ENCODE measurements at regions not wholly inside any gene's neighbourhood (a gene's known extent, or its start where the extent isn't known, plus 50 kb on each side); places are given as distances from the start of the nearest gene placed in this dataset.

DNA sequence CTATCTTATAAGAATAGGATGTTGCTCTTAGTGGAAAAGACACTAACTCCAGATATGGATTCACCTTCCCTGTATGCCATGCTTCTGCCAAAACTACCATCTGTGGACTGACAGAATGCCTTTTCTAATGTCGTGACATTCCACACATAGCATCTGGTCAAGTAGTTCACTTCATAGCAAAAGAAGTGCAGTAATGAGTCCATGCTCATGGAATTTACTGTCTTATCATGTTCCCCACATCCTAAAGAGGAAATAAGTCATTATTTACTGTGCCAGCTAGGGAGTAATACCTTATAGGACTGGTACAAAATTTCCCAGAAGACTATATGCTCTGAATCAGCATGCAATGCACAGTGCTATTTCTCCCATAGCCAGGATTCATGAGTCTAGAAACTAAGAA lies 562.4 kb downstream of the TLL1 start:
- Histone ChIP-seq H3K27ac (no peak overlapping the region), H3K4me3 (no peak overlapping the region), H3K27me3 (no peaks in the 10 kb centered on the region), H3K36me3 (no peaks in the 10 kb centered on the region), H3K4me1 (no peaks in the 10 kb centered on the region), H3K9me3 (no peaks in the 10 kb centered on the region)
- intact Hi-C loops (cut with DNase I): no loop called here
- TF ChIP-seq CTCF (IDR thresholded peaks at IDR 0.05): no peak
- no peak for DNase-seq (ENCODE audit: low spot score in 2 of 2)

- no peak overlapping the region for H3K4me3 ChIP-seq
- no peak for DNase-seq (ENCODE audit: low spot score in 2 of 2)
These were observed 585.7 kb downstream of the TLL1 start for GRCh38 chr4:166458756-166459155.

GRCh38 chr4:166459621-166460020 lies 586.6 kb downstream of the TLL1 start:
- no peak overlapping the region for H3K4me3 ChIP-seq
- no peaks in the 10 kb centered on the region for H3K9me3 ChIP-seq
- H3K4me1 ChIP-seq: no peaks in the 10 kb centered on the region
- TF ChIP-seq CTCF (IDR thresholded peaks at IDR 0.05): no peak
- H3K27ac ChIP-seq: no peak overlapping the region
- intact Hi-C loops (cut with DNase I): no loop called here
- no peaks in the 10 kb centered on the region for H3K27me3 ChIP-seq
- H3K36me3 ChIP-seq: no peaks in the 10 kb centered on the region
- DNase-seq (ENCODE audit: low spot score in 2 of 2): no peak

More at GRCh38 chr4:166458756-166459155, 585.7 kb downstream of the TLL1 start:
- H3K4me1 ChIP-seq: no peaks in the 10 kb centered on the region
- H3K27me3 ChIP-seq: no peaks in the 10 kb centered on the region
- H3K9me3 ChIP-seq: no peaks in the 10 kb centered on the region
- TF ChIP-seq CTCF (IDR thresholded peaks at IDR 0.05): no peak
- intact Hi-C loops (cut with DNase I): no loop called here
- H3K36me3 ChIP-seq: no peaks in the 10 kb centered on the region
- H3K27ac ChIP-seq: no peak overlapping the region

GRCh38 chr4:166460769-166461550 lies 587.9 kb downstream of the TLL1 start:
- no peaks in the 10 kb centered on the region for H3K27me3 ChIP-seq
- intact Hi-C loops (cut with DNase I): no loop called here
- no peak for TF ChIP-seq CTCF (IDR thresholded peaks at IDR 0.05)
- H3K4me1 ChIP-seq: no peaks in the 10 kb centered on the region
- DNase-seq (ENCODE audit: low spot score in 2 of 2): no peak
- no peaks in the 10 kb centered on the region for H3K36me3 ChIP-seq
- H3K9me3 ChIP-seq: no peaks in the 10 kb centered on the region
- H3K27ac ChIP-seq: no peak overlapping the region
- no peak overlapping the region for H3K4me3 ChIP-seq

GRCh38 chr4:166481055-166481454 lies 608.0 kb downstream of the TLL1 start:
- H3K4me3 ChIP-seq: no peak overlapping the region
- no peak for TF ChIP-seq CTCF (IDR thresholded peaks at IDR 0.05)
- no peaks in the 10 kb centered on the region for H3K36me3 ChIP-seq
- intact Hi-C loops (cut with DNase I): no loop called here
- no peak overlapping the region for H3K27ac ChIP-seq
- H3K4me1 ChIP-seq: no peaks in the 10 kb centered on the region
- no peaks in the 10 kb centered on the region for H3K9me3 ChIP-seq
- DNase-seq (ENCODE audit: low spot score in 2 of 2): no peak
- no peaks in the 10 kb centered on the region for H3K27me3 ChIP-seq

All from ascending aorta (tissue), 2 donors.